ENCODE measurements at regions not wholly inside any gene's neighbourhood (a gene's known extent, or its start where the extent isn't known, plus 50 kb on each side); places are given as distances from the start of the nearest gene placed in this dataset.
"Not testable (repeated sequence)": the region's sequence is repeated elsewhere in the genome, so short reads cannot be mapped to it uniquely, and the experiment has no call there.

GRCh38 chr1:182225755-182226154 is 164.2 kb upstream of the ZNF648 start:
- not testable (repeated sequence) for DNase-seq

- DNase-seq = not testable (repeated sequence)
Observed at GRCh38 chr1:182221990-182222389, 160.5 kb upstream of the ZNF648 start.

DNA sequence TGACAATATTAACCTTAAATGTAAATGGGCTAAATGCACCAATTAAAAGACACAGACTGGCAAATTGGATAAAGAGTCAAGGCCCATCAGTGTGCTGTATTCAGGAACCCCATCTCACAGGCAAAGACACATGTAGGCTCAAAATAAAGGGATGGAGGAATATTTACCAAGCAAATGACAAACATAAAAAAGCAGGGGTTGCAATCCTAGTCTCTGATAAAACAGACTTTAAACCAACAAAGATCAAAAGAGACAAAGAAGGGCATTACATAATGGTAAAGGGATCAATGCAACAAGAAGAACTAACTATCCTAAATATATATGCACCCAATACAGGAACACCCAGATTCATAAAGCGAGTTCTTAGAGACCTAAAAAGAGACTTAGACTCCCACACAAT is 159.9 kb upstream of the ZNF648 start:
- not testable (repeated sequence) for DNase-seq

DNA sequence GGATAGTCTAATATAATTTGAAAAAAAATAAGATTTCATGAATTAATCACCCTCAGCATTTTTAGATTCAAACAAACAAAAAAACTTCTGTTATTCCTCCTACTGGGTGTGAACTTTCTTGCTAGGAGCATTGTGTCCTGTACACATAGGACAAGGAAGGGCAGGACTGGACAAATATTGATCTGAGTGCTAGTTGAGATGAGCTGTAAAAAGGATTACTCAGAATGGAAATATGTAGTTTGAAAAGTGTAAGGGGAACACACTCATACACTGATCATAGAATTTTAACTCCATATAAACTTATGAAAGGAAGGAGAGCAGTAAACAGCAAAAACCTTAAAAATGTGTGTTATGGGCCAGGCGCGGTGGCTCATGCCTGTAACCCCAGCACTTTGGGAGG is 156.5 kb upstream of the ZNF648 start:
- DNase-seq = no peak

DNA sequence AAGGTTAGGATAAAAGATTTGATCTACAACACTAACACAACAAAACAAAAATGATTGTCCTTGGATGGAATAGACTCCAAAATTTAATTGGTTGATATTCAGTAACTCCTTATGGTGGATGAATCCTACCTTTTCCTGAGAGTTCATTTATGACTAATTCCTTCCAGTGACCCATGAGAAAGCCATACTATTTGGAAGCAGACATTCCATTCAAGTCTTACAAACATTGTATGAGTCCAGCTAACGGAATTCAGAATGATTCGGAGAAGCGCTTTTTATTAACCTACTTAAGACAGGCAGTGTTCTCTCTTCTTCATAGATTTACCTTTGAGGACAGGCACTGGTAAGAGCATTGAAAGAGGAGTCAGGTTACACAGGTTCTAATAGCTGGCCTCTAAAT is 155.6 kb upstream of the ZNF648 start:
- no peak for DNase-seq

DNA sequence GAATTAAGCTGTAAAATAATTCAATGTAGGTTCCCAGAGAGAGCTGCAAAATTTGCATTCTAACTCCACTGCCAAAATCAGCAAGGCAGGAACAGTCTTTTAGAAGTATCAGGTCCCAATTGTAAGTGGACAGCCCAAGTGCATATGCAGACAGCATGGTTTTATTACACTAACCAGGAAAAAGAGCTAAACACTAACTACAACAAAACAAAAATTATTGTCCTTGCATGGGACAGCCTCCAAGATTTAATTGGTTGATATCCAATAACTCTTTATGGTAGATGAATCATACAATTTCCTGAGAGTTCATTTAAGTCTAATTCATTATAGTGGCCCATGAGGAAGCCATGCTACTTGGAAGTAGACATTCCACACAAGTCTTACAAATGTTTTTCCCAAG is 154.3 kb upstream of the ZNF648 start:
- DNase-seq = no peak

GRCh38 chr1:182213163-182213562 is 151.7 kb upstream of the ZNF648 start:
- no peak for DNase-seq

DNA sequence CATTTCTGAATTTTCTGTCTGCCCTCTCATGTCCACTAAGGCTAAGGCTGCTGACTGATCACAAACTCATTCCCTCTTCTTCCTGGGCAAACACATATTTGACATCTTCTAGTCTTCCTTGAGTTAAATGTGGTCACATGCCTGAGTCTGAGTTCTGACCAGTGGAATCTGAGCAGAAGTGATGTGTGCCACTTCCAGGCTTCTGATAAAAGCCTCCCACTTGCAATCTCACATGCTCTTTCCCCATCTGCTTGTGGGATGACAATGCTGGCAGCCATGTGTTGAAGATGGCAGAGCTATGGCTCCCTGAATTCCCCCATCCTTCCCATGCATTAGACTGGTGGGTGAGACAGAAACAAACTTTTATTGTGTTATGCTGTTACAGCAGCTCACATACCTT is 149.9 kb upstream of the ZNF648 start:
- DNase-seq = no peak

GRCh38 chr1:182210417-182210816 is 148.9 kb upstream of the ZNF648 start:
- no peak for DNase-seq

- no peak for DNase-seq
Observed at GRCh38 chr1:182207300-182207699, 145.8 kb upstream of the ZNF648 start.

- no peak for DNase-seq
Observed at GRCh38 chr1:182206626-182207239, 145.2 kb upstream of the ZNF648 start.

DNA sequence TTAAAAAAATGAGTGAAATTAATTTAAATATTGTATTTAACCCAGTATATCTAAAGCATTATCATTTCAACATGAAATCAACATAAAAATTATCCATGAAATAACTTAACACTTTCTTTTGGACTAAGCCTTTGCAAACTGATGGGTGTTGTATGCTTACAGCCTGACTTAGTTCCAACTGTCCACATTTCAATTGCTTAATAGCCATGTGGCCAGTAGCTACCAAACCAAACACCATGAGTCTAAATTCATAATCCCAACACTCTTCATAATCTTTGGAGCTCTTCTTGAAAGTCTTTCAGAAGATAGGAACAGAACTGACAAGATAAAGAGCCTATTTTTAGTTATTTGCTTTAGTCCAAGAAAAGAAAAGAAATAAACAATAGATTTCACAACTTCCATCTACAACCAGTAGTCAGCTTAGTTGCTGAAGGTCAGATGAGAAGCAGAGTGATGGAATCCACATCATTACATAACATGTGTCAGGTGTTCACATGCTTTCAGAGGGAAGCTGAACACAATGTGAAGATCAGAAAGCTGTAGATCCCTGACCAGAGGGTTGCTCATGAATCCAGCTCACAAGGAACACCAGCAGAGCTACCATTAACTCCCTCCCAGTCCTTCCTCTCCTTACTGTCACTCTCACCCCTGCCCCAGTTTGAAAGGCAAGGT is 144.0 kb upstream of the ZNF648 start:
- no peak for DNase-seq

- DNase-seq = no peak
Observed at GRCh38 chr1:182203191-182203875, 141.8 kb upstream of the ZNF648 start.

DNA sequence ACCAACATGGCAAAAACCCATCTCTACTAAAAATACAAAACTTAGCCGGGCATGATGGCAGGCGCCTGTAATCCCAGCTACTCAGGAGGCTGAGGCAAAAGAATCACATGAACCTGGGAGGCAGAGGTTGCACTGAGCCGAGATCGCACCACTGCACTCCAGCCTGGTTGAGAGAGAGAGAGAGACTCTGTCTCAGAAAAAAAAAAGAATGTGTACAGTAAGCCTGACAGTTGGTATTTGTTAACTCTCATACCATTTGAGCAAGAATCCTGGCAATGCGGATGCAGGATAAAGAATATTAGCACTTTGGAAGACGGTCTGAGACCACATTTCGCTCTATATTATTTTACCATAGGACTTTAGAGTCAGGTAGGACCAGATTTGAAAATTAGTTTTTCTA is 140.0 kb upstream of the ZNF648 start:
- DNase-seq = not testable (repeated sequence)

GRCh38 chr1:182200025-182200812 is 138.7 kb upstream of the ZNF648 start:
- no peak for DNase-seq

- no peak for DNase-seq
Observed at GRCh38 chr1:182198006-182198605, 136.6 kb upstream of the ZNF648 start.

- no peak for DNase-seq
Observed at GRCh38 chr1:182196897-182197870, 135.7 kb upstream of the ZNF648 start.

GRCh38 chr1:182195733-182196132 is 134.2 kb upstream of the ZNF648 start:
- DNase-seq = no peak

DNA sequence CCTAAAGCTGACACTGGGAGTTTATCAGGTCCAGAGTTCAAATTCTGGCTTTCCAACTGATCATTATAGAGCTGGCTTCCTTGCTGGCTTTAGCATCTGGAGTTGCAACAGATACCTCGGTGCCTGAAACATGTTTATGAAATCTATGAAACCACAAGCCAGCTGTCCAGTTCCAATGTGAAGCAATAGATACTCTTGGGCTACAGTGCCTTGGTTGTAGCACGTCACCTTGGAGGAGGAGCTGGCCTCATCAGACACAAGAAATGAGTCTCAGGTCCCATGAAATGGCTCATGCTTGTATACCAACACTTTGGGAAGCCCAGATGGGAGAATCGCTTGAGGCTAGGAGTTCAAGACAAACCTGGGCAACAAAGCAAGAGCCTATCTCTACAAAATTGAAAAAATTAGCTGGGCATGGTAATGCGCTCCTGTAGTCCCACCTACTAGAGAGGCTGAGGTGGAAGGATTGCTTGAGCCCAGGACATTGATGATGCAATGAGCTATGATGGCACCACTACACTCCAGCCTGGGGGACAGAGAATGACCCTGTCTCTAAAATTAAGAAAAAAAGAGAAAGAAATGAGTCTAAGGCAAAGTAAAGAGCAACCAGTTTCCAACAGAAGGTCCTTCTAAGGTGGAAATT is 132.5 kb upstream of the ZNF648 start:
- DNase-seq = no peak

DNA sequence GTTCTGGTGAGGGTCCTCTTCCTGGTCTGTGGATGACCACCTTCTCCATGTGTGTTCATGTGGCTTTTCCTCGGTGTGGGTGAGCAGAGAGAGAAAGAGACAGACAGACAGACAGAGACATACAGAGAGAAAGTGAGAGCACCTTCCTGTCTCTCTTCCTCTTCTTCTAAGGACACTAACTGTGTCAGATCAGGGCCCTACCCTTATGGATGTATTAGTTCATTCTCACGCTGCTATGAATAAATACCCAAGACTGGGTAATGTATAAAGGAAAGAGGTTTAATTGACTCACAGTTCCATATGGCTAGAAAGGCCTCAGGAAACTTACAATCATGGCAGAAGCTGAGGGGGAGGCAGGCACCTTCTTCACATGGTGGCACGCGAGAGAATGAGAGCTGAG is 131.5 kb upstream of the ZNF648 start:
- DNase-seq = no peak

- no peak for DNase-seq
Observed at GRCh38 chr1:182192215-182192614, 130.7 kb upstream of the ZNF648 start.

Measured in NCI-H2107 (cell line).